Mucosa of descending colon (tissue), 3 donors: ENCODE measurements at regions not wholly inside any gene's neighbourhood (a gene's known extent, or its start where the extent isn't known, plus 50 kb on each side); places are given as distances from the start of the nearest gene placed in this dataset.
A peak's percentile ranks its signal among the peaks of the same experiment; 100 is the strongest.
"Not testable (repeated sequence)": the region's sequence is repeated elsewhere in the genome, so short reads cannot be mapped to it uniquely, and the experiment has no call there.

Experiments
- ATAC-seq: fragments of 200-7000 bp; cut with Tn5 transposase; one replicate; pipeline ENCODE4 v1.9.1; 2020; ENCODE audit warnings: mild to moderate bottlenecking, moderate library complexity
- DNase-seq, 3 donors: peaks; one replicate each; pipeline ENCODE4 v3.0.0-alpha.2; 2020
- H3K36me3 ChIP-seq: fragments of 200-600 bp; one replicate; pipeline ENCODE4 v1.8.0; 2021; ENCODE audit warnings: low read depth, mild to moderate bottlenecking
- H3K4me1 ChIP-seq: fragments of 200-600 bp; one replicate; pipeline ENCODE4 v1.8.0; 2021; ENCODE audit warnings: low read depth, mild to moderate bottlenecking
- H3K4me3 ChIP-seq: fragments of 200-600 bp; one replicate; pipeline ENCODE4 v1.8.0; 2021; ENCODE audit warnings: mild to moderate bottlenecking
- H3K9me3 ChIP-seq: fragments of 200-600 bp; one replicate; pipeline ENCODE4 v1.8.0; 2021; ENCODE audit warnings: mild to moderate bottlenecking
- intact Hi-C, 2 donors: fragments of 100-400 bp; cut with DNase I in 1 of 2; cut with micrococcal nuclease in 1 of 2; formaldehyde crosslinking; loops; one replicate each; pipeline versions ENCODE4 v1.11.0 to v1.11.1; 2022; cut with DNase I, micrococcal nuclease
- donor health status: DM: no; HTN: no; CAD: no; lungs with moderate emphysema.
- donor health status: DM: no; HTN: no; CAD: no.
- donor health status: DM: no; HTN: yes; CAD: no.

DNA sequence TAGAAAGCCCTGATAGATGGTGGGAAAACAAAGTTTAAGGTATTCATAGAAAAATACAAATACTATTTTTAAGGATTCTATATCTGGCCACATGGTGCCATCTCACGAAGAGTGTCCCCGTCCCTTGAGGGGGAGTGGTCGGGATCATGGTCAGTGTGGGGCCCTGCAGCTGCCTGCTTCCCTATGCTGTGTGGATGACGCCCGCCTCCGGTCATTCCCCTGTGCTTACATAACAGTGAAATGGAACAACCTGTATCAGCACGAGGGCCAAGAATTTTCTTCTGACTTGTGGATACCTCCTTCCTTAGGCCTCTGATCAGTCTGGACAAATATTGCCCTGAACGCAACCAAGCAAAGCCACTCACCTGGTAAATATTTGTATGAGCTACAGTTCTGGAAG lies 2724.1 kb upstream of the TPTE start:
- ATAC-seq, H3K36me3 ChIP-seq, DNase-seq, H3K4me3 ChIP-seq, intact Hi-C loops, H3K4me1 ChIP-seq, H3K9me3 ChIP-seq: not testable (repeated sequence)

DNA sequence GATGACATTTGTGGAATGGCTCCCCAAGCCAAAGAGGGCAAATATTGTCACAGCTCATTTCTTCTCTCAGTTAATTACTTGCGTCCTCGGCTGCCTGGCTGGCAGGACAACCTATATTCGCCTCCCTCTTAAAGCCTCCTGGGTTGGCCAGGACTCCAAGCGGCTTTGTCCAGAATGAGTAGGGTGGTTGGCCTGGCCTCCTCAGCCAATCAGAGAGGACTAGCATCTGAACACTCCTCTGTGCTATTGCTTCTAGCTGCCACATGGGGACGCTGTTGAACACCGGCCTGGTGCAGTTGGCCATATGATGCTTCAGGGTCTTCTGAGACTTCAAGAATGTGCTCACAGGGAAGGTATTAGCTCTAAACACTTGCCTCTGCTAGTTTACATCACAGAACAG lies 2722.9 kb upstream of the TPTE start:
- H3K9me3 ChIP-seq, intact Hi-C loops, ATAC-seq, H3K36me3 ChIP-seq, H3K4me3 ChIP-seq, DNase-seq, H3K4me1 ChIP-seq: not testable (repeated sequence)

DNA sequence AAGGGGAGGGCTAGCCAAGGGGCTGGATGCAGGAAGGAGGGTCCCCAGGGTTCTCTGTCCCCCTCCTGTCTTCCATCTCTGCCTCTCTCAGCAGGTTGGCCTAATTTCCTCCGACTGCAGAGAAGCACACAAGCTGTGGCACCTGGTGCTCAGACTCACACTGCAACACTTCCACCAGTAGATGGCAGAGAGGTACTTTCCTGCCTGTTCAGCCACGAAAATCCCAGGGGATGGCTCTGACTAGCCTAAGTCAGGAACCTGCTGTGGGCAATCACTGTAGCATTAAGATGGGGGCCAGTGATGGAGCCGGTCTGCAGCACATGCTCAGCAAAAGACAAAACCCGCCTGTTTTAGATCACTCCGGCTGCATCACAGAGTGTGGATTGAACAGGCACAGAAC lies 2721.7 kb upstream of the TPTE start:
- H3K4me1 ChIP-seq, H3K36me3 ChIP-seq, H3K4me3 ChIP-seq, H3K9me3 ChIP-seq, intact Hi-C loops, DNase-seq: not testable (repeated sequence)
- ATAC-seq: peak; percentile 42

DNA sequence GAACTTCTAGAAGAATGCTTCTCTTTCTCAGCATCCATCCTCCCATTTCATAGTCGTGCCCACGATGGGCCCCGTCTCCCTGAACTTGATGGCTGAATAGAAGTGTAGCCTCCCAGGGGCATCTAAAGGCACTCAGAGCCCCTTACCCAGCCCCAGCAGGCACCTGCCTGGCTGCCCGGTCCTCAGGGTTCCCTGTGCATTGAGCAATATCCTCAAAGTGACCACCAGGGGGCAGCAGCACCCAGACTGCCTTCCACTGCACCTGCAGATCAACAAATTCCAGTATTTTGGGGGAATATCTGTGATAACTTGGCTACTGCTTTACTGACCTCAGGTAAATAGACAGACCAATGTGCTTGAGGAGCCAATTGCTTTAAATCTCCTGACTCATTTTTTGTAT lies 2707.9 kb upstream of the TPTE start:
- not testable (repeated sequence) for DNase-seq

DNA sequence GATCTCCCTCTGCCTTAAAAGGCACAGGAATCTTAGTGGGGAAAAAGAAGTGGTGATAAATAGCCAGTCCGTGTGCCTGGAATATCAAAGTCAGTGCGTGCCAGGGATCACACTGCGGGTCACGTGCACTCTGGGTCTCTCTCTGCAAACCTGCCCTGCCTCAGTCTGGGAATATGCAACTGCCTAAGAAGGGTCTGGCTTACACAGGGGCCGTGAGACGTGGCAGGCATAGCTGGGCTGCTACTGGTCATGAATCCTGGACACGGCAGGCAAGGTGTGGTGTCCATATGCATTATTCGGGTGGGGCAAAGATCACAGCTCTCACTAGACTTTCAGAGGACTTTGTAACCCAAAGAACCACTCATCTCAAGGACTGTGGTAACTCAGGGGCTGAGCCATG lies 2704.4 kb upstream of the TPTE start:
- intact Hi-C loops: not testable (repeated sequence)
- ATAC-seq: peak; percentile 47

More for the DNA sequence above, 2707.9 kb upstream of the TPTE start:
- H3K36me3 ChIP-seq, H3K9me3 ChIP-seq, intact Hi-C loops, H3K4me1 ChIP-seq, H3K4me3 ChIP-seq: not testable (repeated sequence)
- ATAC-seq: peak; percentile 62

DNA sequence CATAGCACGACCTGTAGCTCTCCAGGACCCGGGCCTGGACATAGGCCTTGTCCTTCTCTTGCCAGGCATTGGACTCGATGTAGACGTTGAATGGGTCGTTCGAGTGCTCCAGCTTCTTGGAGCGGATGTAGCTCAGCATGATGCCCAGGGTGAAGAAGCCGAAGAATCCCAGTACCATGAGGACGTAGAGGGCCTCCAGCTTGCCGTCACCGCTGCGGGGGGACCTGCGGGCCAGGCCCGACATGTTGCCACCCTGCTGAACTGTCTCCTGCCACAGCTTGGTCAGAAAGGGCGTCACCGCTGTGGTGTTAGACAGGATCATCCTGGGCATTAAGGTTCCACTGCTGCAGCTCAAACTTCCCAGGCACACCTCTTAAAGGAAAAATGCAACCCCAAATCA lies 2702.1 kb upstream of the TPTE start:
- ATAC-seq, H3K4me1 ChIP-seq, H3K9me3 ChIP-seq, H3K36me3 ChIP-seq, DNase-seq, intact Hi-C loops, H3K4me3 ChIP-seq: not testable (repeated sequence)

More for the DNA sequence above, 2704.4 kb upstream of the TPTE start:
- not testable (repeated sequence) for H3K36me3 ChIP-seq, H3K4me3 ChIP-seq, H3K4me1 ChIP-seq, DNase-seq, H3K9me3 ChIP-seq

DNA sequence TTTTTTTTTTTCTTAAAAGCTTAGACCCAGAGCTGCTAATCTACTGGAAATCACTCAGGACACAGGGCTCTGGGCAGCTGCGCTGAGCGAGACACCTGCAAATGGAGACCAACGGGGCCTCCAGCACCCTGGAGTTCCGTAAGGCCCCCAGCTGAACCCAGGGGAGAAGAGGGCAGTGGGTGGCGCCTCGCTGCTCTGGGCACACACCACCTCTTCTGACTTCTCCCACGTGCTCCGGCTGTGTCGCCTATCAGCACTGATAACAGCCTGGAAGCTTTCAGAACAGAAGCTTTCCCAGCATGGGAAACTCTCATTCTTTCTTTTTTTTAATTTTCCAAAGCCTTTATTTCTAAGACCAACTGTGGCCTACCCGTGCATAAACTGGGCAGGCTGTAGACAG lies 2695.8 kb upstream of the TPTE start:
- DNase-seq, H3K4me3 ChIP-seq, H3K9me3 ChIP-seq, H3K4me1 ChIP-seq, H3K36me3 ChIP-seq, ATAC-seq, intact Hi-C loops: not testable (repeated sequence)

DNA sequence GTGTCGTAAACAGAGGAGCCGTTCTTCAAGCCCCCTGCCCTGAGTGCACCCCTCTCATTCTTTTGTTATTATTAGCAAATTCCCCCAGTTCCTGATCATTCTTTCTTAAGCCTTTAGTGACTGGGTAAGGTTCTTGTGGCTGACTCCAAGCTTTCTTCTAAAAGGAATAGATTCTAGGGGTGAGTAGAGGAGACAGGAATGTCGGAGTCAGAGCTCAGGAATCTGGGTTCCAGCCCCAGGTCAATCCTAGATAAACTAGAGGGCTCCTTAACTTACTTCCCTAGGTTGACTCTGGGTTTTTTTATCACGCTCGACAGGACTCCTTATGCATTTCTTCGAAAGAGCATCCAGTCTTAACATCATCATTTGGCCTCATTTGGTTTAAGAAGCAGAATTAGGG lies 2695.2 kb upstream of the TPTE start:
- H3K36me3 ChIP-seq, H3K4me3 ChIP-seq, intact Hi-C loops, H3K9me3 ChIP-seq, DNase-seq, ATAC-seq, H3K4me1 ChIP-seq: not testable (repeated sequence)

DNA sequence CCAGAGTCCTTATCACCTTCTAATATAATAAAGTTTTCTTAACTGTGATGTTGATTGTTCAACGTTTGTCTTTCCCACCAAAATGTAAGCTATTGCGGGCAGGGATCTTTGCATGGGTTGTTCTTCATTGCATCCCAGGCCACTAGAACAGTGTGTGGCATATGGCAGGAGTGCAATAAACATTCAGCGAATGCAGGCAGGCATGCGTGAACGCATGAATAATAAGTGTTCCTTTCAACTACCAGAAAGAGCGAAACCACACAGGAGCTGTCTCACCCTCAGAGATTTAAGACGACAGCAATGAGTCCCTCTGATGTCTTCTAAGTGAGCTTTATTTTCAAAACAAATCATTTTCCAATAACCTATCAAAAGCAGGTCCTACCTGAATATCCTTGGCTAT lies 2693.1 kb upstream of the TPTE start:
- H3K9me3 ChIP-seq, ATAC-seq, H3K4me3 ChIP-seq, DNase-seq, H3K36me3 ChIP-seq, intact Hi-C loops, H3K4me1 ChIP-seq: not testable (repeated sequence)

DNA sequence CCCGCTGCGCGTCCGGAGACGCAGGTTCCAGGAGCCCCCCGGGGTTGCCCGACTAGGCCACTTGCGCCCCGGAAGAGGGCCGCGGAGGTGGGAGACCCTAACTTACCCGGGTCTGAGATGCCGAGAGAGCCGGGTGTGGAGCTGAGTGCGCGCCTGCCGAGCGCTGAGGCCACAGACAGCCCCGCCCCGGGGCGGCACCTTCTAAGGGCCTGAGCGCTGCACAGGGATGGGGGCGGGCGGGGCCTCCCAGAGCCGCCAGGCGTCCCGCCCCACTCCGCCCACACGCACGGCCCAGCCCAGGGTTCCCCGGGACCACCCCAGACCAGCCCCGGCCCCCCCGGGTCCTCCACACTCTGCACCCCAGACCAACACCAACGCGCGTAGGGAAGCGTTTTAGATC lies 2692.0 kb upstream of the TPTE start:
- H3K9me3 ChIP-seq, intact Hi-C loops, DNase-seq, H3K4me3 ChIP-seq, H3K4me1 ChIP-seq, H3K36me3 ChIP-seq: not testable (repeated sequence)
- peak; percentile 34 for ATAC-seq

DNA sequence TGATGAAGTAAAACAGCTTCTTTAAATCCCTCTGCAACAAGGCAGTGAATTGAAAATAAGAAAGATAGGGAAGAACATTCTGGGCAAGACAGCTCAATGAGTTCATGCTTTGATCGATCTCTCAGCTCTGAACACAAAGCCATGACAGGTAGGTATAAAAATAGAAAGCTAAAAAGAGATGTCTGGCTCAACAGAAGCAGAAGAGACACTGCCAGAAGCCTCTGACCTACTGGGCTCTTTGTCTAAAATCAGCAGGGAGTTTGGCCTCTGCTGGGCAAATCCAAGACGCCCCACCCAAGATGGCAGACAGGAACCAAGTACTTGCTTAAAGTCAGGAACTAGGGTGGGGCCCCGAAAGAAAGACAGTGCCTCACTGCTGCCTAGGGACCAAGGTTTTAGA lies 2684.1 kb upstream of the TPTE start:
- H3K36me3 ChIP-seq, H3K4me1 ChIP-seq, intact Hi-C loops, H3K4me3 ChIP-seq, ATAC-seq, DNase-seq, H3K9me3 ChIP-seq: not testable (repeated sequence)

DNA sequence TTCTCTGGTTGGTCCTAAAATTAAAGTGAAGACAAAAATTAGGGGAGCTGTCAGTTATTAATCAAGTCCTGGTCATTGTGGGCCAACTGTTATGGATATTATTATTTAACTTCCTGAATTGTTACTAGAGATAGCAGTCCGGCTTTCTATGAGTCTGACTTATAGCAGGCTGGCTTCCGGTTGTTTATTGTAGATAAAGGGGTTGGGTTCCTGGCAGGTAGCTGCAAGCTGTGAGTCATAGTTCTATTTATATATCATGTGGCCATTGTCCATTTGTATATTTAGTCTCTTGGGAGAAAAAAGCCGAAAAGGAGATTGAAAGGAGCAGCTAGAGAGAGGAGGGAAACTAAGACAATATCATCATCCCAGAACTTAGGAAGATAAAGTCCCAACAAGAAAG lies 2668.0 kb upstream of the TPTE start:
- H3K4me3 ChIP-seq, H3K36me3 ChIP-seq, DNase-seq, intact Hi-C loops, H3K9me3 ChIP-seq, H3K4me1 ChIP-seq: not testable (repeated sequence)
- ATAC-seq: peak; percentile 65

DNA sequence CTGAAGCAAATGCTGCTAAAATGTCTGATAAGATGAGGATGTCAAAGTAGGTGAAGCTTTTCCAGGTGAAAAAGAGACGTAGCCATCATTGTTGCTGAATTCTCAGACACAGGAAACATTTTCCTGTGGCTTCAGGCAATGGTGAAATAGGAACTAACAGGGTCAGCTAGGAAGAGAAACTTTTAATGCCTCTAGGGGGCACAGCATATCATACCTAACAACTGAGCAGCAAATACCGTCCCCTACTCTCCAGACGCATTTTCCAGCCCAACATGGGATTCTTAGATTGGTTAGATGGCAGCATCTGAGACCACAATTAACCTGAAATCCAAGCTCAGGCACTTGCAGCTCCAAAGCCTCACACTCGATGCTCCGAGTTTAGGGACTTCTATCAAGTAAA lies 2667.5 kb upstream of the TPTE start:
- DNase-seq, intact Hi-C loops, H3K4me1 ChIP-seq, H3K4me3 ChIP-seq, H3K9me3 ChIP-seq, ATAC-seq, H3K36me3 ChIP-seq: not testable (repeated sequence)
